OCI-LY7 (cell line): ENCODE measurements at regions not wholly inside any gene's neighbourhood (a gene's known extent, or its start where the extent isn't known, plus 50 kb on each side); places are given as distances from the start of the nearest gene placed in this dataset.

Experiments
- BruUV-seq: library from RNA; stranded (reverse); fragments of 400-500 nt; replicated peaks from 2 replicates; lab custom pipeline; 2021; lab: Mats Ljungman, UMichigan
- CTCF ChIA-PET: fragments of 300-600 bp; sonication (Branson Sonifier 250); formaldehyde crosslinking; loops from one replicate; lab custom pipeline; 2022; ENCODE audit warnings: antibody characterized with exemption; ENCODE audit not compliant: unreplicated experiment; lab: Charles Lee
- POLR2A ChIA-PET: fragments of 300-600 bp; sonication (Branson Sonifier 250); formaldehyde crosslinking; loops from one replicate; lab custom pipeline; 2022; ENCODE audit warnings: antibody characterized with exemption; lab: Charles Lee
- DNase-seq: peaks from one replicate; pipeline ENCODE4 v3.0.0-alpha.2; 2015; ENCODE audit warnings: low spot score
- H2AFZ ChIP-seq: fragments of 200-600 bp; sonication (generic), shearing (Covaris generic); 2 replicates; pipeline ENCODE4 v1.6.1; 2014; ENCODE audit warnings: mild to moderate bottlenecking, antibody characterized with exemption, low read length, moderate library complexity
- H3K27ac ChIP-seq: fragments of 200-600 bp; sonication (generic); 2 replicates; pipeline ENCODE4 v1.5.1; 2014; ENCODE audit warnings: mixed run types, low read depth, mild to moderate bottlenecking, moderate library complexity, low read length, inconsistent platforms; ENCODE audit not compliant: poor library complexity, severe bottlenecking
- H3K36me3 ChIP-seq: fragments of 200-600 bp; sonication (generic); 2 replicates; pipeline ENCODE4 v1.6.1; 2014; ENCODE audit warnings: mild to moderate bottlenecking, antibody characterized with exemption, low read length, moderate library complexity, mixed read lengths; ENCODE audit not compliant: insufficient read depth
- H3K4me1 ChIP-seq: fragments of 200-600 bp; sonication (generic); 2 replicates; pipeline ENCODE4 v1.5.1; 2014; ENCODE audit warnings: mild to moderate bottlenecking, low read length; ENCODE audit not compliant: insufficient read depth, poor library complexity, severe bottlenecking
- H3K4me2 ChIP-seq: fragments of 200-600 bp; sonication (generic); 2 replicates; pipeline ENCODE4 v1.6.1; 2014; ENCODE audit warnings: mild to moderate bottlenecking, low read length
- H3K4me3 ChIP-seq: fragments of 200-600 bp; sonication (generic); 2 replicates; pipeline ENCODE4 v1.5.1; 2014; ENCODE audit warnings: mild to moderate bottlenecking, low read depth, low read length; ENCODE audit not compliant: poor library complexity, severe bottlenecking
- H3K79me2 ChIP-seq: fragments of 200-600 bp; sonication (generic); 2 replicates; pipeline ENCODE4 v1.6.1; 2016; ENCODE audit warnings: low read depth, mild to moderate bottlenecking, low read length, moderate library complexity, mixed read lengths; ENCODE audit not compliant: insufficient read depth
- H3K9me2 ChIP-seq: fragments of 200-600 bp; sonication (generic); 2 replicates; pipeline ENCODE4 v1.6.1; 2016; ENCODE audit warnings: mild to moderate bottlenecking, low read length, mixed read lengths; ENCODE audit not compliant: insufficient read depth
- H3K9me3 ChIP-seq: fragments of 200-600 bp; sonication (generic); 2 replicates; pipeline ENCODE4 v1.6.1; 2014; ENCODE audit warnings: mild to moderate bottlenecking, mixed run types, low read length, mixed read lengths
- H4K20me1 ChIP-seq: fragments of 200-600 bp; sonication (generic); 2 replicates; pipeline ENCODE4 v1.6.1; 2014; ENCODE audit warnings: mild to moderate bottlenecking, antibody characterized with exemption, low read length, moderate library complexity, mixed read lengths; ENCODE audit not compliant: insufficient read depth
- CTCF ChIP-seq: fragments of 200-600 bp; sonication (generic); conservative IDR thresholded peaks from 2 replicates; pipeline ENCODE4 v1.5.1; 2014; ENCODE audit warnings: mild to moderate bottlenecking, antibody characterized with exemption, low read length, moderate library complexity, mixed read lengths
- EZH2phosphoT487 ChIP-seq: fragments of 200-600 bp; sonication (generic); IDR thresholded peaks from 2 replicates; pipeline ENCODE4 v1.6.1; 2018; ENCODE audit warnings: low read depth, borderline replicate concordance, mild to moderate bottlenecking, mixed run types, antibody characterized with exemption, low read length, moderate library complexity, mixed read lengths
- intact Hi-C: fragments of 100-400 bp; cut with micrococcal nuclease; formaldehyde crosslinking; loops from one replicate; pipeline ENCODE4 v1.10.0; 2022; ENCODE audit not compliant: unreplicated experiment

GRCh38 chr7:19964246-19964645 is 190.8 kb upstream of the TMEM196 start:
- H3K4me2 ChIP-seq: no peak overlapping the region
- H3K27ac ChIP-seq: no peak overlapping the region
- no peaks in the 10 kb centered on the region for H4K20me1 ChIP-seq
- TF ChIP-seq CTCF (no peak), EZH2phosphoT487 (no peak)
- H3K36me3 ChIP-seq: no peaks in the 10 kb centered on the region
- no peak for DNase-seq
- no peaks in the 10 kb centered on the region for H3K9me3 ChIP-seq
- no TSS peak for BruUV-seq
- H3K9me2 ChIP-seq: no peaks in the 10 kb centered on the region
- no peaks in the 10 kb centered on the region for H3K4me1 ChIP-seq
- intact Hi-C loops: no loop called here
- H2AFZ ChIP-seq: no peak overlapping the region
- H3K79me2 ChIP-seq: no peaks in the 10 kb centered on the region
- ChIA-PET POLR2A (interaction anchor here (0.6 to 1.3 kb wide), 3 partner anchors 9 to 42 kb away, joined by 3 read pairs; no protein-coding TSS in a partner anchor), CTCF (no interaction called here)
- no peak overlapping the region for H3K4me3 ChIP-seq

- no peaks in the 10 kb centered on the region for H3K4me1 ChIP-seq
- no peak overlapping the region for H3K4me2 ChIP-seq
- no peak for DNase-seq
- H4K20me1 ChIP-seq: no peaks in the 10 kb centered on the region
- no peak overlapping the region for H2AFZ ChIP-seq
- H3K79me2 ChIP-seq: no peaks in the 10 kb centered on the region
- no peaks in the 10 kb centered on the region for H3K9me3 ChIP-seq
- no TSS peak for BruUV-seq
- TF ChIP-seq EZH2phosphoT487: no peak
- TF ChIP-seq CTCF: no peak
- no peaks in the 10 kb centered on the region for H3K9me2 ChIP-seq
- intact Hi-C loops: no loop called here
- H3K4me3 ChIP-seq: no peak overlapping the region
- POLR2A ChIA-PET: interaction anchor here (0.6 to 1.3 kb wide), 4 partner anchors 8 to 41 kb away, joined by 3 read pairs; no protein-coding TSS in a partner anchor
- H3K36me3 ChIP-seq: no peaks in the 10 kb centered on the region
- H3K27ac ChIP-seq: no peak overlapping the region
- CTCF ChIA-PET: no interaction called here
Measured at GRCh38 chr7:19963695-19964094, 190.3 kb upstream of the TMEM196 start.

GRCh38 chr7:19958309-19958896 is 185.0 kb upstream of the TMEM196 start:
- no peak overlapping the region for H3K4me2 ChIP-seq
- no peaks in the 10 kb centered on the region for H3K36me3 ChIP-seq
- BruUV-seq: no TSS peak
- no peaks in the 10 kb centered on the region for H3K9me3 ChIP-seq
- intact Hi-C loops: no loop called here
- no peak overlapping the region for H2AFZ ChIP-seq
- no peaks in the 10 kb centered on the region for H3K79me2 ChIP-seq
- CTCF ChIA-PET: no interaction called here
- H3K27ac ChIP-seq: no peak overlapping the region
- no peaks in the 10 kb centered on the region for H3K4me1 ChIP-seq
- no peaks in the 10 kb centered on the region for H4K20me1 ChIP-seq
- DNase-seq: no peak
- no peaks in the 10 kb centered on the region for H3K9me2 ChIP-seq
- TF ChIP-seq CTCF (no peak), EZH2phosphoT487 (no peak)
- POLR2A ChIA-PET: no interaction called here
- no peak overlapping the region for H3K4me3 ChIP-seq
